ENCODE measurements at regions not wholly inside any gene's neighbourhood (a gene's known extent, or its start where the extent isn't known, plus 50 kb on each side); places are given as distances from the start of the nearest gene placed in this dataset.

DNA sequence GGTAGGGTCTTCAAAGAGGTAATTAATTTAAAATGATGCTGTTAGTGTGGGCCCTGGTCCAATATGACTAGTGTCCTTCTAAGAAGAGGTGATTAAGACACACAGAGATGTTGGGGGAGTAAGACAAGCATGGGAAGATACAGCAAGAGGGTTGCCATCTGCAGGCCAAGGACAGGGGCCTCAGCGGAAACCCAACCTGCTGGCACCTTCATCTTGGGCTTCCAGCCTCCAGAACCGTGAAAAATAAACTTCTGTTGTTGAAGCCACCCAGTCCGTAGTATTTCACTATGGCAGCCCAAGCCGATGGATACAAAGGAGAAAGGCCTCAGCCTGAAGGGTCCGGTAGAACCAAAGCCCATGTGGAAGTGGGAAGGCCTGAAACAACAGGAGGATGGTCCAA, 161.7 kb upstream of the UBE2E1 start:
- no peaks in the 10 kb centered on the region for H3K4me1 ChIP-seq (ENCODE audit: control insufficient read depth, insufficient read depth, low read length)
- H3K9me3 ChIP-seq (ENCODE audit: control insufficient read depth, insufficient read depth, low read length) = no peaks in the 10 kb centered on the region
- DNase-seq (ENCODE audit: low read depth in 4 of 6, low spot score in 6 of 6) = no peak
- H3K4me3 ChIP-seq (ENCODE audit: low read depth, low read length) = no peak overlapping the region
- no CpG with 5 or more reads among the region's 5 CpGs for WGBS (ENCODE audit: insufficient coverage)
- no peaks in the 10 kb centered on the region for H3K36me3 ChIP-seq (ENCODE audit: control insufficient read depth, insufficient read depth, low read length)
- no peak overlapping the region for H3K27ac ChIP-seq (ENCODE audit: low read depth, low read length)
- no peaks in the 10 kb centered on the region for H3K27me3 ChIP-seq (ENCODE audit: control insufficient read depth, insufficient read depth, low read length)

- Histone ChIP-seq H3K27me3 (ENCODE audit: control insufficient read depth, insufficient read depth, low read length) (no peaks in the 10 kb centered on the region), H3K27ac (ENCODE audit: low read depth, low read length) (no peak overlapping the region), H3K4me3 (ENCODE audit: low read depth, low read length) (no peak overlapping the region), H3K9me3 (ENCODE audit: control insufficient read depth, insufficient read depth, low read length) (no peaks in the 10 kb centered on the region), H3K4me1 (ENCODE audit: control insufficient read depth, insufficient read depth, low read length) (no peaks in the 10 kb centered on the region), H3K36me3 (ENCODE audit: control insufficient read depth, insufficient read depth, low read length) (no peaks in the 10 kb centered on the region)
- WGBS (ENCODE audit: insufficient coverage) = 83% methylated on average over 3 of the region's 3 CpGs
- no peak for DNase-seq (ENCODE audit: low read depth in 4 of 6, low spot score in 6 of 6)
These were observed 161.1 kb upstream of the UBE2E1 start for GRCh38 chr3:23644676-23645075.

- Histone ChIP-seq H3K4me3 (ENCODE audit: low read depth, low read length) (no peak overlapping the region), H3K9me3 (ENCODE audit: control insufficient read depth, insufficient read depth, low read length) (no peaks in the 10 kb centered on the region), H3K27ac (ENCODE audit: low read depth, low read length) (no peak overlapping the region), H3K4me1 (ENCODE audit: control insufficient read depth, insufficient read depth, low read length) (no peaks in the 10 kb centered on the region), H3K36me3 (ENCODE audit: control insufficient read depth, insufficient read depth, low read length) (no peaks in the 10 kb centered on the region), H3K27me3 (ENCODE audit: control insufficient read depth, insufficient read depth, low read length) (no peaks in the 10 kb centered on the region)
- no peak for DNase-seq (ENCODE audit: low read depth in 4 of 6, low spot score in 6 of 6)
- WGBS (ENCODE audit: insufficient coverage) = 83% methylated on average over 7 of the region's 9 CpGs
These were observed 160.1 kb upstream of the UBE2E1 start for GRCh38 chr3:23645533-23646183.

GRCh38 chr3:23646184-23646920, 159.4 kb upstream of the UBE2E1 start:
- 83% methylated on average over 3 of the region's 8 CpGs for WGBS (ENCODE audit: insufficient coverage)
- peaks cover 2% of the 10 kb centered on the region for H3K4me1 ChIP-seq (ENCODE audit: control insufficient read depth, insufficient read depth, low read length)
- no peaks in the 10 kb centered on the region for H3K9me3 ChIP-seq (ENCODE audit: control insufficient read depth, insufficient read depth, low read length)
- no peak for DNase-seq (ENCODE audit: low read depth in 4 of 6, low spot score in 6 of 6)
- no peaks in the 10 kb centered on the region for H3K36me3 ChIP-seq (ENCODE audit: control insufficient read depth, insufficient read depth, low read length)
- H3K27me3 ChIP-seq (ENCODE audit: control insufficient read depth, insufficient read depth, low read length) = no peaks in the 10 kb centered on the region
- H3K4me3 ChIP-seq (ENCODE audit: low read depth, low read length) = no peak overlapping the region
- no peak overlapping the region for H3K27ac ChIP-seq (ENCODE audit: low read depth, low read length)

DNA sequence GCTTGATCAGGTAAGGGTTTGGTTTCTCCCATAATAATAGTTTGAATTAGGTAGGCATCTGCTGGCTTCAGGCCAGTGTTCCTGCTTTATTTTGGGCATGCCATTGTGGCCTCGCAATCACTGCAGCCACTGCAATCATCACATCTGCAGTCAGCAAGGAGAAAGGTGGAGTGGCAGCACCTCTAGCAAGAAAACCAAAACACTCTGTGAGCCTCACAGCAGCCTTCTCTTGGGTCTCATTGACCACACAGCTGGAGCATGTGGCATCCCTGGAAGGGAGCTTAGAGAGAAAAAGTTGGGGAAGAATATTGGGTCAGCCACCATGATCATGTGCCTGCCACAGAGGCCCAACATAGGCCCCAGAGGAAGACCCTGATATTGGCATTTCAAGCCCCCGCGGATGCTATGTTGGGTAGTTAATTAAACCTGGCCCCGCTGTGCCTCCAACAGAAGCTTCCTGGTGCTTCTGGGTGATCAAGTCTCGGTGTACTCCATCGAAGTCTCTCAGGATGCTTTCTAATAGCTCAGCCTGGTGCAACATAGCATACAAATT, 158.0 kb upstream of the UBE2E1 start:
- Histone ChIP-seq H3K27ac (ENCODE audit: low read depth, low read length) (no peak overlapping the region), H3K4me1 (ENCODE audit: control insufficient read depth, insufficient read depth, low read length) (peaks cover 2% of the 10 kb centered on the region), H3K36me3 (ENCODE audit: control insufficient read depth, insufficient read depth, low read length) (no peaks in the 10 kb centered on the region), H3K27me3 (ENCODE audit: control insufficient read depth, insufficient read depth, low read length) (no peaks in the 10 kb centered on the region), H3K9me3 (ENCODE audit: control insufficient read depth, insufficient read depth, low read length) (no peaks in the 10 kb centered on the region), H3K4me3 (ENCODE audit: low read depth, low read length) (no peak overlapping the region)
- WGBS (ENCODE audit: insufficient coverage) = 72% methylated on average over 5 of the region's 6 CpGs
- no peak for DNase-seq (ENCODE audit: low read depth in 4 of 6, low spot score in 6 of 6)

DNA sequence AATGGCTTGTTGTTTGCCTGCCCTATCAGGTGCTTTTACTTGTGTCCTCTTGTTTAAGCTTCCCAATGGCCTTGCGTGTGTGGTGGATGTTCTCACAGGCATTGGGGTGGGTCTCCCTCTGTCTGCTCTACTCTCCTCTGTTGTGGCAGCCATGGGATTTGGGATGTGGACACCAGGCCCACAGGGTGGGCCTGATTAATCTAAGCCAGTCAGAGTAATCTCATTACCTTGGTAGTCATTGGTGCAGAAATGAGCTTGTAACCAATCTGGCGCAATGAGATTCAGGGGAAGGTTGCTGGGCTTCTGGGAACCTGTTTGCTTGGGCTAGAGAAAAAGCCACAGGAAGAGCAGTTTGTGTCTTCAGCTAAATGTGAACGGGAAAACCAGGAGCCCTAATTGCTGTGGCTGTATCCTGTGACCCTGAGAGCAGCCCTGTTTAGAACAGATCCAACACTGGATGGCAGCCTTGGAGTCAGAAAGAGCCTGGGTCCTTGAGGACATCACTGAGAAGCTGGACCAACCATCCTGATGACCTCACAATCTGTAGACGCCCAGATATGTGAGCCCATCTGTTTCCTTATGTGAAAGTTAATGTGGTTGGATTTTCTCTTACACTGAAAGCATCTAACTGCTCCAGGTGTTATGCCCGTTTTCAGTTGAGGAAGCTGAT, 157.3 kb upstream of the UBE2E1 start:
- H3K9me3 ChIP-seq (ENCODE audit: control insufficient read depth, insufficient read depth, low read length) = no peaks in the 10 kb centered on the region
- no peak overlapping the region for H3K27ac ChIP-seq (ENCODE audit: low read depth, low read length)
- no peaks in the 10 kb centered on the region for H3K36me3 ChIP-seq (ENCODE audit: control insufficient read depth, insufficient read depth, low read length)
- 90% methylated on average over 3 of the region's 5 CpGs for WGBS (ENCODE audit: insufficient coverage)
- no peak overlapping the region for H3K4me3 ChIP-seq (ENCODE audit: low read depth, low read length)
- H3K4me1 ChIP-seq (ENCODE audit: control insufficient read depth, insufficient read depth, low read length) = peaks cover 2% of the 10 kb centered on the region
- H3K27me3 ChIP-seq (ENCODE audit: control insufficient read depth, insufficient read depth, low read length) = no peaks in the 10 kb centered on the region
- DNase-seq (ENCODE audit: low read depth in 4 of 6, low spot score in 6 of 6) = no peak

DNA sequence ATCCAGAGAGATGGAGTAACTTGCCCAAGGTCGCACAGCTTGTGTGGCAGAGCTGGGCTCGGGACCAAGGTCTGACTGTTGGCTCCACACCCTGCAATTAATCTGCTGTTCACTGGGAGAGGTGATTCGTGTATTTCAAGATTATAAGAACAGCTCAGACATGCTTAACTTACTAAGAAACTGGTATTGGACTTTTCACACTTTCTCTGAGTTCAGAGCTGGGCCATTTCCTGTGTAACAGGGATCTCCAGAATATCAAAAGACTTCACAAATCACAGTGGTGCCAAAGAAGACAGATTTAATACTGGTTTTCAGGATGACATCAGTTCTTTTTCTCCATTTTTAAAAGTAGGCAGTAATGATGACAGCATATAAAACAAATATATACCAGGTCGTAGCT, 156.8 kb upstream of the UBE2E1 start:
- DNase-seq (ENCODE audit: low read depth in 4 of 6, low spot score in 6 of 6) = no peak
- Histone ChIP-seq H3K4me3 (ENCODE audit: low read depth, low read length) (no peak overlapping the region), H3K36me3 (ENCODE audit: control insufficient read depth, insufficient read depth, low read length) (no peaks in the 10 kb centered on the region), H3K27me3 (ENCODE audit: control insufficient read depth, insufficient read depth, low read length) (no peaks in the 10 kb centered on the region), H3K27ac (ENCODE audit: low read depth, low read length) (no peak overlapping the region), H3K9me3 (ENCODE audit: control insufficient read depth, insufficient read depth, low read length) (no peaks in the 10 kb centered on the region), H3K4me1 (ENCODE audit: control insufficient read depth, insufficient read depth, low read length) (peaks cover 2% of the 10 kb centered on the region)
- 67% methylated on average over 3 of the region's 4 CpGs for WGBS (ENCODE audit: insufficient coverage)

DNA sequence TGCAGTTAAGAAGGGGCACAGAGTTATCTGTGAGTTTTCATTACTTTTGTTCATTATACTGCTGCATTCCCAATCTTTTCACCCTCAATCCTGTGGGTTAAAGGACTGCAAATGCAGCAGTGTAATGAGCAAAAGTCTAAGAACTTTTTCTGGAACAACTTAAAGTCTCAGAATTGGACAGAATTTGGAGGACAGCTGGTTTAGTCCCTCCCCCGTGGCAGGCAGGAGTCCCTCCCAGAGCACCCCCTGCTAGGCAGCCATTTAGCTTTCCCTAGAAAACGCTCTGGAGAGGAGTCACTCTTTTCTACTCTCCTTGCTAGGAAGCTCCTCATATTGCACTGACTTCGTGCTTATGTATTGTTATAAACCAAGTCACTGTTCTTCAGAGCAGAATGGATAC, 156.3 kb upstream of the UBE2E1 start:
- WGBS (ENCODE audit: insufficient coverage) = 16% methylated on average over 2 of the region's 3 CpGs
- Histone ChIP-seq H3K36me3 (ENCODE audit: control insufficient read depth, insufficient read depth, low read length) (no peaks in the 10 kb centered on the region), H3K4me3 (ENCODE audit: low read depth, low read length) (no peak overlapping the region), H3K9me3 (ENCODE audit: control insufficient read depth, insufficient read depth, low read length) (no peaks in the 10 kb centered on the region), H3K4me1 (ENCODE audit: control insufficient read depth, insufficient read depth, low read length) (peaks cover 2% of the 10 kb centered on the region), H3K27ac (ENCODE audit: low read depth, low read length) (no peak overlapping the region), H3K27me3 (ENCODE audit: control insufficient read depth, insufficient read depth, low read length) (no peaks in the 10 kb centered on the region)
- no peak for DNase-seq (ENCODE audit: low read depth in 4 of 6, low spot score in 6 of 6)

DNA sequence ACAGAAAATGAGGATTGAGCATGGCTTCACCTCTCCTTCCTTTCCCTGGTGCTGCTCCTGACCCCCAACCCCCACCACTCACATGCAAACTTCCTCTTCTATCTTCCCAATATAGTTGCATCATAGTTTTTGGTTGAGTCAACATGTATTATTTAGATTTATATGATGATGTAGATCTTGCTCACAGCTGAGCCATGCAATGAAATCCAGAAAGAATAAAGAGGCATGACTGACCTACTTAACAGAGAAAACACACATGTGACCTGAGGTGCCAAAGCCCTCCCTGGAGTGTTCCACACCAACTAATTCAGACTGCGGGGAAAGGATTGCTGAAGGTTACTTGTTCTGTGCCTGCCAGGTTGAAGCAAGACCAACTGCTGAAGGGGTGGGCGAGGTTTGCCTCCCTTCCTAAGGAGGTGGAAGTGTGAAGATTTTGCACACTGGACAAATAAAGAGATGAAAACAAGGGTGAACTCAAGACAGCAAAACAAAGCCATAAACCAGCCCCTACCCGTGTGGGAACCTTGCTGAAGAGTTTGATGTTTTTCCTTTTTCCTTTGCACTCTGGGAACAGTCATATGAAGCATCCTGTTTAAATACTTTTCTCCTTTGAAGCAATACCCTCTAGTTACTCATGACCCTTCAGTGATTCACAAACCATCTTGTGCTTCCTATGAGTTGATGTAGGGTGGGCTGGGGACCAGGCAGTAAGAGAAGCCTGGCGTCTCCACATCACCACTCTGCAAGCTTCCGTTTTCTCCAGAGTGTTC, 155.2 kb upstream of the UBE2E1 start:
- no peak overlapping the region for H3K27ac ChIP-seq (ENCODE audit: low read depth, low read length)
- no peak for DNase-seq (ENCODE audit: low read depth in 4 of 6, low spot score in 6 of 6)
- H3K27me3 ChIP-seq (ENCODE audit: control insufficient read depth, insufficient read depth, low read length) = no peaks in the 10 kb centered on the region
- H3K4me1 ChIP-seq (ENCODE audit: control insufficient read depth, insufficient read depth, low read length) = peaks cover 2% of the 10 kb centered on the region
- H3K9me3 ChIP-seq (ENCODE audit: control insufficient read depth, insufficient read depth, low read length) = no peaks in the 10 kb centered on the region
- no peaks in the 10 kb centered on the region for H3K36me3 ChIP-seq (ENCODE audit: control insufficient read depth, insufficient read depth, low read length)
- WGBS (ENCODE audit: insufficient coverage) = 84% methylated on average over 3 of the region's 5 CpGs
- H3K4me3 ChIP-seq (ENCODE audit: low read depth, low read length) = no peak overlapping the region

Measured in spinal cord (tissue), 9 donors.